ENCODE measurements at regions not wholly inside any gene's neighbourhood (a gene's known extent, or its start where the extent isn't known, plus 50 kb on each side); places are given as distances from the start of the nearest gene placed in this dataset.
"Not testable (repeated sequence)": the region's sequence is repeated elsewhere in the genome, so short reads cannot be mapped to it uniquely, and the experiment has no call there.

DNA sequence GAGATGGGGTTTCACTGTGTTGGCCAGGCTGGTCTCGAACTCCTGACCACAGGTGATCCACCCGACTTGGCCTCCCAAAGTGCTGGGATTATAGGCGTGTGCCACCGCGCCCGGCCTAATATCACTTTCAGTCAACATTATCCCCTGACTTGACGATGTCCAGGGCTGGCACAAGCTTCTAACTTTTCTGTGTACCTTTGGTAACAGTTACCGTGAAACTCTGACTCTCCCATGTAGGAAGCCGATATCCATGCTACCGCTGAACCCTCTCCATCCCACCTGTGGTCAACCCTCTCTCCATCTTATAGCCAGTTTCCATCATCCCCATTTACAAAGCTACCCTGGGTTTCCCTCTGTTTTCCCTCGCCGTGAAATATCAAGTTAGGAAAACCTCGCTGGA lies 77.5 kb downstream of the CRLF2 start:
- TF ChIP-seq, protein P1, sequence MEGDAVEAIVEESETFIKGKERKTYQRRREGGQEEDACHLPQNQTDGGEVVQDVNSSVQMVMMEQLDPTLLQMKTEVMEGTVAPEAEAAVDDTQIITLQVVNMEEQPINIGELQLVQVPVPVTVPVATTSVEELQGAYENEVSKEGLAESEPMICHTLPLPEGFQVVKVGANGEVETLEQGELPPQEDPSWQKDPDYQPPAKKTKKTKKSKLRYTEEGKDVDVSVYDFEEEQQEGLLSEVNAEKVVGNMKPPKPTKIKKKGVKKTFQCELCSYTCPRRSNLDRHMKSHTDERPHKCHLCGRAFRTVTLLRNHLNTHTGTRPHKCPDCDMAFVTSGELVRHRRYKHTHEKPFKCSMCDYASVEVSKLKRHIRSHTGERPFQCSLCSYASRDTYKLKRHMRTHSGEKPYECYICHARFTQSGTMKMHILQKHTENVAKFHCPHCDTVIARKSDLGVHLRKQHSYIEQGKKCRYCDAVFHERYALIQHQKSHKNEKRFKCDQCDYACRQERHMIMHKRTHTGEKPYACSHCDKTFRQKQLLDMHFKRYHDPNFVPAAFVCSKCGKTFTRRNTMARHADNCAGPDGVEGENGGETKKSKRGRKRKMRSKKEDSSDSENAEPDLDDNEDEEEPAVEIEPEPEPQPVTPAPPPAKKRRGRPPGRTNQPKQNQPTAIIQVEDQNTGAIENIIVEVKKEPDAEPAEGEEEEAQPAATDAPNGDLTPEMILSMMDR (IDR thresholded peaks at IDR 0.05) = no peak
- no peak overlapping the region for H3K4me3 ChIP-seq (ENCODE audit: low read depth, low read length)
- no peaks in the 10 kb centered on the region for H3K79me2 ChIP-seq
- no peaks in the 10 kb centered on the region for H3K36me3 ChIP-seq (ENCODE audit: control insufficient read depth, insufficient read depth, low read length)
- no peak overlapping the region for H3K4me2 ChIP-seq (ENCODE audit: low read length)
- H3K27ac ChIP-seq = no peak overlapping the region
- no peaks in the 10 kb centered on the region for H3K27me3 ChIP-seq (ENCODE audit: control insufficient read depth, insufficient read depth, low read length)
- no peak overlapping the region for H3K9ac ChIP-seq
- no peak overlapping the region for H2AFZ ChIP-seq
- H3K9me3 ChIP-seq (ENCODE audit: control insufficient read depth, low read length) = no peaks in the 10 kb centered on the region
- no peaks in the 10 kb centered on the region for H3K4me1 ChIP-seq

DNA sequence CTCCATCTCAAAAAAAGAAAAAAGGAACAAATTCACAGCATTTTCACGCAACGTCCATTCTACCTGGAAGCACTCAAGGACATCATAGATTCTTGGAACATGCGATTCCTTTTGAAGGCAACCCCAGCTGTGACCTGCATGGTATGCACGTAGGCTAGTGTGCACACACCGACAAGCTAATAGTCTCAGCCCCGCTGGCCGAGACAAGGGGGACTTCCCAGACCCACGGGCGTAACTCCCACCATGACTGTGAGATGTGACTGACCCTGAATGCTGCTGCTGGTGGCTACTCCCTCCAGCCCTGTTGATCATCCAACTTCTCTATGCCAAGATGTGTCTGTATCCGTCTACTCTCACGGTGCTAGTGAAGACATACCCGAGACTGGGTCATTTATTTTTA lies 78.3 kb downstream of the CRLF2 start:
- TF ChIP-seq, protein P1 (IDR thresholded peaks at IDR 0.05) = no peak
- H2AFZ ChIP-seq = no peak overlapping the region
- H3K4me1 ChIP-seq = no peaks in the 10 kb centered on the region
- no peak overlapping the region for H3K27ac ChIP-seq
- no peak overlapping the region for H3K4me2 ChIP-seq (ENCODE audit: low read length)
- H3K9ac ChIP-seq = no peak overlapping the region
- no peaks in the 10 kb centered on the region for H3K79me2 ChIP-seq
- H3K9me3 ChIP-seq (ENCODE audit: control insufficient read depth, low read length) = no peaks in the 10 kb centered on the region
- H3K36me3 ChIP-seq (ENCODE audit: control insufficient read depth, insufficient read depth, low read length) = no peaks in the 10 kb centered on the region
- H3K4me3 ChIP-seq (ENCODE audit: low read depth, low read length) = no peak overlapping the region
- no peaks in the 10 kb centered on the region for H3K27me3 ChIP-seq (ENCODE audit: control insufficient read depth, insufficient read depth, low read length)

DNA sequence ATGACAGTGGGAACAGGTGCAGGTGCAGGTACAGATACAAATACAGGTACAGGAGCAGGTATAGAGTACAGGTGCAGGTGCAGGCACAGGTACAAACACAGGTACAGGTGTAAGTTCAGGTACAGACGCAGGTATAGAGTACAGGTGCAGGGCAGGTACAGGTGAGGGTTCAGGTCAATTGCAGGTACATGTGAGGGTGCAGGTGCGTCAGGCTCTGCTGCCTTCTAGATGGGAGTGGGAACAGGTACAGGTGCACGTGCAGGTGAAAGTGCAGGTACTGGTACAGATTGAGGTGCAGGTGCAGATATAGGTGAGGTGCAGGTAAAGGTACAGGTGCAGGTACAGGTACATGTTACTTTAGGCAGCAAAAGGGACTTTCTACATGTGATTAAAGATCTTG lies 85.7 kb downstream of the CRLF2 start:
- no peak overlapping the region for H2AFZ ChIP-seq
- H3K4me3 ChIP-seq (ENCODE audit: low read depth, low read length) = no peak overlapping the region
- no peaks in the 10 kb centered on the region for H3K4me1 ChIP-seq
- H3K4me2 ChIP-seq (ENCODE audit: low read length) = no peak overlapping the region
- no peak overlapping the region for H3K9ac ChIP-seq
- H3K9me3 ChIP-seq (ENCODE audit: control insufficient read depth, low read length) = no peaks in the 10 kb centered on the region
- TF ChIP-seq, protein P1 (IDR thresholded peaks at IDR 0.05) = no peak
- H3K36me3 ChIP-seq (ENCODE audit: control insufficient read depth, insufficient read depth, low read length) = no peaks in the 10 kb centered on the region
- no peak overlapping the region for H3K27ac ChIP-seq
- no peaks in the 10 kb centered on the region for H3K79me2 ChIP-seq
- no peaks in the 10 kb centered on the region for H3K27me3 ChIP-seq (ENCODE audit: control insufficient read depth, insufficient read depth, low read length)

DNA sequence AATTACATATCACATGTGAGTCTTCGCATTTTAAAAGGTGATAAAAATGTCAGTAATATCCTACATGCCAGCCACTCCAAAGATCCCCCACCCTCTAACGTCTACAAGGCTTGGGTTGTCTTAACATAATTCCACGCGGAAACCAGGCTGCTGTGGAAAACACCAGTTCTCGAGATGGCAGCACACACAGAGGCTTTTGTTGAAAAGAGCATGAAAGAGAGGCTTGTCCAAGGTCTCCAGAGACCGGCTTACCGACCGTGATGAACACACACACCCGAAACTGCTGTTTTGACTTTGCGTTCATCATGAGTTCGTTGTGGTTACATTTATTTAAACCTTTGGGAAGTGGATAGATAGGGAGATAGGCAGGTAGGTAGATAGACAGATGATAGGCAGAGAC lies 87.9 kb downstream of the CRLF2 start:
- Histone ChIP-seq H3K79me2 (no peaks in the 10 kb centered on the region), H3K27ac (no peak overlapping the region), H3K4me1 (no peaks in the 10 kb centered on the region), H3K9ac (no peak overlapping the region), H3K36me3 (ENCODE audit: control insufficient read depth, insufficient read depth, low read length) (no peaks in the 10 kb centered on the region), H2AFZ (no peak overlapping the region), H3K9me3 (ENCODE audit: control insufficient read depth, low read length) (no peaks in the 10 kb centered on the region), H3K4me2 (ENCODE audit: low read length) (no peak overlapping the region), H3K4me3 (ENCODE audit: low read depth, low read length) (no peak overlapping the region), H3K27me3 (ENCODE audit: control insufficient read depth, insufficient read depth, low read length) (no peaks in the 10 kb centered on the region)
- TF ChIP-seq, protein P1 (IDR thresholded peaks at IDR 0.05) = no peak

DNA sequence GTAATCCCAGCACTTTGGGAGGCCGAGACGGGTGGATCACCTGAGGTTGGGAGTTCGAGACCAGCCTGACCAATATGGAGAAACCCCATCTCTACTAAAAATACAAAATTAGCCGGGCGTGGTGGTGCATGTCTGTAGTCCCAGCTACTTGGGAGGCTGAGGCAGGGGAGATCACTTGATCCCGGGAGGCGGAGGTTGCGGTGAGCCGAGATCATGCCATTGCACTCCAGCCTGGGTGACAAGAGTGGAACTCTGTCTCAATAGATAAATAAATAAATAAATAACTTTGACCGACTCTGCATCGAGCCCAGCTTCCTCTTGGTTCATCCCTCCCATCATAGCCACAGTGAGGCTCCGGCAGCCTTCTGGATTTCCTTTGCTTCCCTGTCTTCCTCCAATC lies 89.6 kb downstream of the CRLF2 start:
- not testable (repeated sequence) for H3K4me3 ChIP-seq (ENCODE audit: low read depth, low read length); H3K27me3 ChIP-seq (ENCODE audit: control insufficient read depth, insufficient read depth, low read length); H3K9me3 ChIP-seq (ENCODE audit: control insufficient read depth, low read length); H3K79me2 ChIP-seq; H3K27ac ChIP-seq; H2AFZ ChIP-seq; H3K36me3 ChIP-seq (ENCODE audit: control insufficient read depth, insufficient read depth, low read length); H3K4me2 ChIP-seq (ENCODE audit: low read length); H3K4me1 ChIP-seq; H3K9ac ChIP-seq

Measured in parathyroid adenoma (tissue), 2 donors.